ENCODE measurements at regions not wholly inside any gene's neighbourhood (a gene's known extent, or its start where the extent isn't known, plus 50 kb on each side); places are given as distances from the start of the nearest gene placed in this dataset.
"Not testable (repeated sequence)": the region's sequence is repeated elsewhere in the genome, so short reads cannot be mapped to it uniquely, and the experiment has no call there.

DNA sequence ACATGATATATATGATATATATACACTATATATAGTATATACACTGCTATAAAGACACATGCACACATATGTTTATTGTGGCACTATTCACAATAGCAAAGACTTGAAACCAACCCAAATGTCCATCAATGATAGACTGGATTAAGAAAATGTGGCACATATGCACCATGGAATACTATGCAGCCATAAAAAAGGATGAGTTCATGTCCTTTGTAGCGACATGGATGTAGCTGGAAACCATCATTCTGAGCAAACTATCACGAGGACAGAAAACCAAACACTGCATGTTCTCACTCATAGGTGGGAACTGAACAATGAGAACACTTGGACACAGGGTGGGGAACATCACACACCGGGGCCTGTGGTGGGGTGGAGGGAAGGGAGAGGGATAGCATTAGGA is 190.3 kb upstream of the BET1 start:
- not testable (repeated sequence) for H2BK12ac ChIP-seq (ENCODE audit: low read length); H2AFZ ChIP-seq (ENCODE audit: insufficient read depth, low read length, poor library complexity); H4K12ac ChIP-seq (ENCODE audit: low read depth, low read length); DNase-seq; H3K79me2 ChIP-seq (ENCODE audit: control insufficient read depth, insufficient read depth, low read length, poor library complexity); H2BK120ac ChIP-seq (ENCODE audit: insufficient read depth, low read length, poor library complexity); H3K4me1 ChIP-seq (ENCODE audit: control insufficient read depth in 1 of 2, insufficient read depth in 2 of 2, low read length in 2 of 2); H3K36me3 ChIP-seq (ENCODE audit: control insufficient read depth in 1 of 2, insufficient read depth in 2 of 2, low read length in 2 of 2); H3K4me2 ChIP-seq (ENCODE audit: low read length); H3K23ac ChIP-seq (ENCODE audit: low read length); H2AK5ac ChIP-seq (ENCODE audit: low read length); H3K4ac ChIP-seq (ENCODE audit: low read depth, low read length); H3K14ac ChIP-seq (ENCODE audit: low read length); H3K4me3 ChIP-seq (ENCODE audit: low read depth, low read length); H2BK5ac ChIP-seq (ENCODE audit: low read depth, low read length, poor library complexity); H4K8ac ChIP-seq (ENCODE audit: low read depth, low read length); H3K27me3 ChIP-seq (ENCODE audit: insufficient read depth, low read length); H3K79me1 ChIP-seq (ENCODE audit: low read length); H3K18ac ChIP-seq (ENCODE audit: low read length); H3K27ac ChIP-seq (ENCODE audit: low read depth, low read length); H3K9me3 ChIP-seq (ENCODE audit: insufficient read depth, low read depth, low read length); H4K91ac ChIP-seq (ENCODE audit: low read depth, low read length); H3K9ac ChIP-seq (ENCODE audit: low read length)
- WGBS (ENCODE audit: extremely low coverage, insufficient coverage, insufficient read length), result no CpG with 5 or more reads among the region's 3 CpGs

DNA sequence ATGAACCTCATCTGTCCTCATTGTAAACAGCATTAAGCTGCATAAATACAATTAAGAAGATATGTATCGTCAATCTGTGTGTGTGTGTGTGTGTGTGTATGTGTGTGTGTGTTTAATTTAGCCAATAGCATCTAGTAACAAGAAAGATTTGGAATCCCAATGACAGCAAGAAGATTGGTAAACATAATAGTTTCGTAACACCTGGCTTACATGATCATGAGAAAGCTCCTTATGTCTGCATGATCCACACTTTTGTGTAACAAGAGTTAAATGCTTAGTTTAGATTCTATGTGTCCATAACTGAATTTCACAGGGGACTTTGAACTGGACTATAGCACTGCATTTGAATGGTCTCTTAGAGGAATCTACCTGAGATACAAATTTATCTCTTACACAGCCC is 191.0 kb upstream of the BET1 start:
- Histone ChIP-seq H3K4me1 (ENCODE audit: control insufficient read depth in 1 of 2, insufficient read depth in 2 of 2, low read length in 2 of 2) (no peaks in the 10 kb centered on the region), H4K91ac (ENCODE audit: low read depth, low read length) (no peak overlapping the region), H3K9ac (ENCODE audit: low read length) (no peak overlapping the region), H3K79me2 (ENCODE audit: control insufficient read depth, insufficient read depth, low read length, poor library complexity) (no peaks in the 10 kb centered on the region), H3K36me3 (ENCODE audit: control insufficient read depth in 1 of 2, insufficient read depth in 2 of 2, low read length in 2 of 2) (no peaks in the 10 kb centered on the region), H3K4ac (ENCODE audit: low read depth, low read length) (no peak overlapping the region), H2AK5ac (ENCODE audit: low read length) (no peak overlapping the region), H2BK12ac (ENCODE audit: low read length) (no peak overlapping the region), H3K23ac (ENCODE audit: low read length) (no peak overlapping the region), H3K27me3 (ENCODE audit: insufficient read depth, low read length) (no peaks in the 10 kb centered on the region), H4K8ac (ENCODE audit: low read depth, low read length) (no peak overlapping the region), H3K4me2 (ENCODE audit: low read length) (no peak overlapping the region), H3K14ac (ENCODE audit: low read length) (no peak overlapping the region), H2BK5ac (ENCODE audit: low read depth, low read length, poor library complexity) (no peak overlapping the region), H2BK120ac (ENCODE audit: insufficient read depth, low read length, poor library complexity) (no peak overlapping the region), H3K79me1 (ENCODE audit: low read length) (no peaks in the 10 kb centered on the region), H2AFZ (ENCODE audit: insufficient read depth, low read length, poor library complexity) (no peak overlapping the region), H3K9me3 (ENCODE audit: insufficient read depth, low read depth, low read length) (no peaks in the 10 kb centered on the region), H3K4me3 (ENCODE audit: low read depth, low read length) (no peak overlapping the region), H3K18ac (ENCODE audit: low read length) (no peak overlapping the region), H3K27ac (ENCODE audit: low read depth, low read length) (no peak overlapping the region), H4K12ac (ENCODE audit: low read depth, low read length) (no peak overlapping the region)
- WGBS (ENCODE audit: extremely low coverage, insufficient coverage, insufficient read length), result no CpG with 5 or more reads among the region's 2 CpGs
- DNase-seq, result no peak

DNA sequence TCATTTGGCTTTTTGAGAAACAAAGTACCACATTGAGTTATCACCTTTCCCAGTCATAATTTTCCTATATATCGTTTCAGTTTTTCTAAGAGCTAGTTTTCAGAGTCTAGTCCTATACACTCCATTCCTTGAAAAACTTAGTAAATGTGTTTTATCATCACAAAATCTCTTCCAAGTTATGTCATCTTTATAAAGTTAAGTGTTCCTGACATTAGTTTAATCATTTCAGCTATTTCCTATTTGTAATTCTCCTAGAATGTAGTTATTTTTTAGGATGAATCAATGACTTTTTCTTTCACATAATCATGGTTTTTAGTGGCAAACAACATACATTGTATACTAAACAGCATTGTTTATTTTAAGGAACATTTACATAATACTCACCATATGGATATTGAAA is 191.7 kb upstream of the BET1 start:
- DNase-seq, result no peak
- no peaks in the 10 kb centered on the region for H3K79me2 ChIP-seq (ENCODE audit: control insufficient read depth, insufficient read depth, low read length, poor library complexity)
- no peak overlapping the region for H3K9ac ChIP-seq (ENCODE audit: low read length)
- H4K91ac ChIP-seq (ENCODE audit: low read depth, low read length), result no peak overlapping the region
- H2AFZ ChIP-seq (ENCODE audit: insufficient read depth, low read length, poor library complexity), result no peak overlapping the region
- no peak overlapping the region for H2AK5ac ChIP-seq (ENCODE audit: low read length)
- H3K14ac ChIP-seq (ENCODE audit: low read length), result no peak overlapping the region
- H3K4me3 ChIP-seq (ENCODE audit: low read depth, low read length), result no peak overlapping the region
- no peak overlapping the region for H3K23ac ChIP-seq (ENCODE audit: low read length)
- H3K4me1 ChIP-seq (ENCODE audit: control insufficient read depth in 1 of 2, insufficient read depth in 2 of 2, low read length in 2 of 2), result no peaks in the 10 kb centered on the region
- no CpG with 5 or more reads among the region's 1 CpG for WGBS (ENCODE audit: extremely low coverage, insufficient coverage, insufficient read length)
- H3K27ac ChIP-seq (ENCODE audit: low read depth, low read length), result no peak overlapping the region
- H3K9me3 ChIP-seq (ENCODE audit: insufficient read depth, low read depth, low read length), result no peaks in the 10 kb centered on the region
- H2BK5ac ChIP-seq (ENCODE audit: low read depth, low read length, poor library complexity), result no peak overlapping the region
- H2BK12ac ChIP-seq (ENCODE audit: low read length), result no peak overlapping the region
- H4K8ac ChIP-seq (ENCODE audit: low read depth, low read length), result no peak overlapping the region
- H3K4me2 ChIP-seq (ENCODE audit: low read length), result no peak overlapping the region
- H3K18ac ChIP-seq (ENCODE audit: low read length), result no peak overlapping the region
- H3K79me1 ChIP-seq (ENCODE audit: low read length), result no peaks in the 10 kb centered on the region
- no peak overlapping the region for H3K4ac ChIP-seq (ENCODE audit: low read depth, low read length)
- no peaks in the 10 kb centered on the region for H3K27me3 ChIP-seq (ENCODE audit: insufficient read depth, low read length)
- H3K36me3 ChIP-seq (ENCODE audit: control insufficient read depth in 1 of 2, insufficient read depth in 2 of 2, low read length in 2 of 2), result no peaks in the 10 kb centered on the region
- H2BK120ac ChIP-seq (ENCODE audit: insufficient read depth, low read length, poor library complexity), result no peak overlapping the region
- no peak overlapping the region for H4K12ac ChIP-seq (ENCODE audit: low read depth, low read length)

DNA sequence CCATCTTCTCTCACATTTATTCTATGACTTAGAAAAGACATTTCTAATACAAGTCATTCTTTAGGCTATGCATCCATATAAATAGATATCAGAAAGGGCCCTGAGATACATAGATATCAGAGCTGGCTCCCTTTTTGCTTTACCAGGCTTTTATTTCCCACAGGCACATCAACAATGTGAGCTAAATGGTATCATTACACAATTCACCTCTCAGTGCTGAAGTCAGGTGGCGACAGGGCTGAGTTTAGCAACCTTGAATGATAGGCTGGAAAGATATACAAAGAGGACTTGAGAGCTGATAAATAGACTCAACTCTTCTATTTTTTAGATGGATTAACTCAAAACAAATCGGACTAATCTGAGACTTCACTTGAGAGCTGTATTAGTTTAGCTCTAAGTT is 189.2 kb upstream of the COL1A2 start:
- Histone ChIP-seq H3K4me1 (ENCODE audit: control insufficient read depth in 1 of 2, insufficient read depth in 2 of 2, low read length in 2 of 2) (no peaks in the 10 kb centered on the region), H3K36me3 (ENCODE audit: control insufficient read depth in 1 of 2, insufficient read depth in 2 of 2, low read length in 2 of 2) (no peaks in the 10 kb centered on the region), H2BK120ac (ENCODE audit: insufficient read depth, low read length, poor library complexity) (no peak overlapping the region), H4K91ac (ENCODE audit: low read depth, low read length) (no peak overlapping the region), H3K27ac (ENCODE audit: low read depth, low read length) (no peak overlapping the region), H3K18ac (ENCODE audit: low read length) (no peak overlapping the region), H2BK12ac (ENCODE audit: low read length) (no peak overlapping the region), H3K27me3 (ENCODE audit: insufficient read depth, low read length) (no peaks in the 10 kb centered on the region), H3K4ac (ENCODE audit: low read depth, low read length) (no peak overlapping the region), H3K4me2 (ENCODE audit: low read length) (no peak overlapping the region), H3K79me2 (ENCODE audit: control insufficient read depth, insufficient read depth, low read length, poor library complexity) (no peaks in the 10 kb centered on the region), H4K8ac (ENCODE audit: low read depth, low read length) (no peak overlapping the region), H2AK5ac (ENCODE audit: low read length) (no peak overlapping the region), H3K9ac (ENCODE audit: low read length) (no peak overlapping the region), H3K14ac (ENCODE audit: low read length) (no peak overlapping the region), H3K79me1 (ENCODE audit: low read length) (no peaks in the 10 kb centered on the region), H4K12ac (ENCODE audit: low read depth, low read length) (no peak overlapping the region), H2AFZ (ENCODE audit: insufficient read depth, low read length, poor library complexity) (no peak overlapping the region), H3K9me3 (ENCODE audit: insufficient read depth, low read depth, low read length) (no peaks in the 10 kb centered on the region), H3K4me3 (ENCODE audit: low read depth, low read length) (no peak overlapping the region), H3K23ac (ENCODE audit: low read length) (no peak overlapping the region), H2BK5ac (ENCODE audit: low read depth, low read length, poor library complexity) (no peak overlapping the region)
- no peak for DNase-seq
- WGBS (ENCODE audit: extremely low coverage, insufficient coverage, insufficient read length), result no CpG with 5 or more reads among the region's 2 CpGs
